Loucy (cell line): ENCODE measurements at regions not wholly inside any gene's neighbourhood (a gene's known extent, or its start where the extent isn't known, plus 50 kb on each side); places are given as distances from the start of the nearest gene placed in this dataset.

ENCODE experiments used
- EZH2phosphoT487 ChIP-seq: fragments of 200-600 bp; IDR thresholded peaks from 2 replicates; pipeline ENCODE4 v1.6.1; 2018; ENCODE audit warnings: antibody characterized with exemption, mild to moderate bottlenecking, moderate library complexity, borderline replicate concordance
- TF ChIP-seq, protein P1 (sequence below): fragments of 200-600 bp; sonication (generic); conservative IDR thresholded peaks from 2 replicates; pipeline ENCODE4 v1.5.1; 2014; ENCODE audit warnings: mild to moderate bottlenecking, antibody characterized with exemption, low read length

DNA sequence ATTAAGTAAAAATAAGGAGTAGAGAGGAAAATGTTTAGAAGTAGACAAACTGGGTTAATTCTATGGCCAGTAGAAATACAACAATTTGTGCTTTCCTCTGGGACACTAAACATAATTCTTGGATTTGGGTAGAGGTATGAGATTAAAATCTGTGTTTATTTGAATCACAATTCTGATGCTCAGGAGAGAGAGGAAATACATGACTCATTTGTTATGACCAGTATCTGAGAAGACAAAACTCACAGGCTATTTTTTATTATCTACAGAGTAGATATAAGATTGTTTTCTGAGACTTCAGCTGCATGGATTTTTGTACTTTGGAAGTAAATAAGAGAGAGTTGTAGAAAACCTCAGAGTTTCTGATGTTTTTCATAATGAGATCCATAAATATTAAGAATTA, 315.7 kb upstream of the CWC22 start:
- TF ChIP-seq, protein P1, sequence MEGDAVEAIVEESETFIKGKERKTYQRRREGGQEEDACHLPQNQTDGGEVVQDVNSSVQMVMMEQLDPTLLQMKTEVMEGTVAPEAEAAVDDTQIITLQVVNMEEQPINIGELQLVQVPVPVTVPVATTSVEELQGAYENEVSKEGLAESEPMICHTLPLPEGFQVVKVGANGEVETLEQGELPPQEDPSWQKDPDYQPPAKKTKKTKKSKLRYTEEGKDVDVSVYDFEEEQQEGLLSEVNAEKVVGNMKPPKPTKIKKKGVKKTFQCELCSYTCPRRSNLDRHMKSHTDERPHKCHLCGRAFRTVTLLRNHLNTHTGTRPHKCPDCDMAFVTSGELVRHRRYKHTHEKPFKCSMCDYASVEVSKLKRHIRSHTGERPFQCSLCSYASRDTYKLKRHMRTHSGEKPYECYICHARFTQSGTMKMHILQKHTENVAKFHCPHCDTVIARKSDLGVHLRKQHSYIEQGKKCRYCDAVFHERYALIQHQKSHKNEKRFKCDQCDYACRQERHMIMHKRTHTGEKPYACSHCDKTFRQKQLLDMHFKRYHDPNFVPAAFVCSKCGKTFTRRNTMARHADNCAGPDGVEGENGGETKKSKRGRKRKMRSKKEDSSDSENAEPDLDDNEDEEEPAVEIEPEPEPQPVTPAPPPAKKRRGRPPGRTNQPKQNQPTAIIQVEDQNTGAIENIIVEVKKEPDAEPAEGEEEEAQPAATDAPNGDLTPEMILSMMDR: no peak
- TF ChIP-seq EZH2phosphoT487: no peak
